ENCODE measurements at regions not wholly inside any gene's neighbourhood (a gene's known extent, or its start where the extent isn't known, plus 50 kb on each side); places are given as distances from the start of the nearest gene placed in this dataset.

DNA sequence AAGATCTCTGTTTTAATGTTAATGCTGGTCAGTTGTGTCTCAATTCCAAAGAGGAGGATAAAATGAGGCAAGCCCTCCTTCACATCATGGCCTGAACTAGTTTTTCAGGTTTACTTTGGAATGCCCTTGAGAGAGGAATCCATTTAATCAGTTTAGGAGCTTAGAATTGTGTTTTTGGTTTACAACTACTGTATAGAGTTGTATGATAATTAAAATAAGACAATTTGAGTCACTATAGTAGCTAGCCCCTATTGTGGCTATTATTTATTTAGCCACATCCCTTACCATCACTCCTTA, 107.8 kb upstream of the PRLR start:
- no peak for ATAC-seq
- Histone ChIP-seq H3K4me3 (no peak overlapping the region), H2AFZ (ENCODE audit: low read depth, low read length) (no peak overlapping the region), H3K79me2 (ENCODE audit: control insufficient read depth, insufficient read depth, low read length) (no peaks in the 10 kb centered on the region), H3K4me2 (ENCODE audit: insufficient read depth, low read length) (no peak overlapping the region), H3K9me1 (ENCODE audit: control insufficient read depth, insufficient read depth, low read length) (no peaks in the 10 kb centered on the region), H3K9ac (ENCODE audit: insufficient read depth in 1 of 2, low read depth in 2 of 2, low read length in 2 of 2) (no peak overlapping the region), H4K20me1 (replicated peaks; ENCODE audit: control insufficient read depth, insufficient read depth, low read length) (no peaks in the 10 kb centered on the region), H3K9me3 (replicated peaks; ENCODE audit: control insufficient read depth, insufficient read depth, low read depth, low read length) (0 out of 2 replicates have a peak, but pooled peaks cover 2% of the 10 kb centered on the region), H3K27ac (ENCODE audit: extremely low read depth, low read depth, low read length) (no peak overlapping the region), H3K4me1 (replicated peaks in 1 of 2; ENCODE audit: control insufficient read depth in 2 of 2, insufficient read depth in 2 of 2, low read length in 2 of 2) (no peaks in the 10 kb centered on the region), H3K36me3 (ENCODE audit: control insufficient read depth, insufficient read depth, low read length) (no peaks in the 10 kb centered on the region), H3K27me3 (ENCODE audit: control insufficient read depth in 2 of 2, insufficient read depth in 2 of 2, low read length in 2 of 2) (no peaks in the 10 kb centered on the region)
- intact Hi-C loops (cut with micrococcal nuclease) (no loop called here), in situ Hi-C loops (cut with MboI) (no loop called here)
- no TSS peak for BruUV-seq (replicated peaks)
- CTCF ChIA-PET (ENCODE audit: low intra/inter-chr PET ratio), result no interaction called here
- FAIRE-seq, result no peak
- DNase-seq (ENCODE audit: extremely low read depth in 1 of 4, low spot score in 3 of 4), result no peak
- POLR2A ChIA-PET, result no interaction called here
- TF ChIP-seq, protein P1, sequence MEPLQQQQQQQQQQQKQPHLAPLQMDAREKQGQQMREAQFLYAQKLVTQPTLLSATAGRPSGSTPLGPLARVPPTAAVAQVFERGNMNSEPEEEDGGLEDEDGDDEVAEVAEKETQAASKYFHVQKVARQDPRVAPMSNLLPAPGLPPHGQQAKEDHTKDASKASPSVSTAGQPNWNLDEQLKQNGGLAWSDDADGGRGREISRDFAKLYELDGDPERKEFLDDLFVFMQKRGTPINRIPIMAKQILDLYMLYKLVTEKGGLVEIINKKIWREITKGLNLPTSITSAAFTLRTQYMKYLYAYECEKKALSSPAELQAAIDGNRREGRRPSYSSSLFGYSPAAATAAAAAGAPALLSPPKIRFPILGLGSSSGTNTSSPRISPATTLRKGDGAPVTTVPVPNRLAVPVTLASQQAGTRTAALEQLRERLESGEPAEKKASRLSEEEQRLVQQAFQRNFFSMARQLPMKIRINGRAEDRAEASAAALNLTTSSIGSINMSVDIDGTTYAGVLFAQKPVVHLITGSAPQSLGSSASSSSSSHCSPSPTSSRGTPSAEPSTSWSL (CRISPR knock-in tag; IDR thresholded peaks at IDR 0.05; ENCODE audit: borderline replicate concordance), result no peak
- no peak for TF ChIP-seq TBL1XR1 (IDR thresholded peaks at IDR 0.05; ENCODE audit: low read length in 2 of 2)

DNA sequence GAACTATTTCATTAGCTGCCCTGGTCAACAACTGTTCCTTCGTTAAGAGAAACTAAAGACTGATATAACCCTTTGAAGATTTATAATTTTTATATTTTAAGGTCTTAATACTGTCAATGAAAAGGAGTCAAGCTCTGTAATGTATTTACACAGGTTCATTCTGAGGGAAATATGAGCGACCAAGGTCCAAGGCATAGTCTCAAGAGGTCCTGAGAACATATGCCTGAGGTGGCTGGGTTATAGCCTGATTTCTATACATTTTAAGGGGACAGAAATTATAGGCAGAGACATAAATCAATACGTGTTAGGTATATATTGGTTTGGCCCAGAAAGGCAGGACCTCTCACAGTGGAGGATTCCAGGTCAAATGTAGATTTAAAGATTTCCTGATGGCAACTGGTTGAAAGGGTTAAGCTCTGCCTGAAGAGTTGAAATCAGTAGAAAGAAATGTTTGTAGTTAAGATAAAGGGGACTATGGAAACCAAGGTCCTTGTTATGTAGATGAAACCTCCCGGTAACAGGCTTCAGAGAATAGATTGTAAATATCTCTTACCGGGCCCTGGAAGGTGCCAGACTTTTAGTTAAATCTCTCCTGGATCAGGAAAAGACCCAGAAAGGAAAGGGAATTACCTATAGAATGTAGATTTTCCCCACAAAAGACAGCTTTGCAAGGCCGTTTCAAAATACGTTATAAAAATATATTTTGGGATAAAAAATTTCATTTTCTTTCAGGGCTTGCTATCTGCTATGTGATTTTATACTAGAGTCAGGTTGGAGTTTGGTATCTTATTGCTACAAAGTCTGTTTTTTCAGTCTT, 107.3 kb upstream of the PRLR start:
- ChIA-PET POLR2A (no interaction called here), CTCF (ENCODE audit: low intra/inter-chr PET ratio) (no interaction called here)
- H3K4me1 ChIP-seq (replicated peaks in 1 of 2; ENCODE audit: control insufficient read depth in 2 of 2, insufficient read depth in 2 of 2, low read length in 2 of 2), result no peaks in the 10 kb centered on the region
- H3K36me3 ChIP-seq (ENCODE audit: control insufficient read depth, insufficient read depth, low read length), result no peaks in the 10 kb centered on the region
- intact Hi-C loops (cut with micrococcal nuclease) (no loop called here), in situ Hi-C loops (cut with MboI) (no loop called here)
- no peaks in the 10 kb centered on the region for H4K20me1 ChIP-seq (replicated peaks; ENCODE audit: control insufficient read depth, insufficient read depth, low read length)
- no peak overlapping the region for H3K9ac ChIP-seq (ENCODE audit: insufficient read depth in 1 of 2, low read depth in 2 of 2, low read length in 2 of 2)
- H3K27ac ChIP-seq (ENCODE audit: extremely low read depth, low read depth, low read length), result no peak overlapping the region
- H3K27me3 ChIP-seq (ENCODE audit: control insufficient read depth in 2 of 2, insufficient read depth in 2 of 2, low read length in 2 of 2), result no peaks in the 10 kb centered on the region
- H3K9me1 ChIP-seq (ENCODE audit: control insufficient read depth, insufficient read depth, low read length), result no peaks in the 10 kb centered on the region
- no peak overlapping the region for H3K4me2 ChIP-seq (ENCODE audit: insufficient read depth, low read length)
- H2AFZ ChIP-seq (ENCODE audit: low read depth, low read length), result no peak overlapping the region
- ATAC-seq (no peak), FAIRE-seq (no peak), DNase-seq (ENCODE audit: extremely low read depth in 1 of 4, low spot score in 3 of 4) (no peak)
- WGBS (ENCODE audit: insufficient coverage, low coverage, missing lambda C conversion rate), result 2% methylated on average over 7 of the region's 7 CpGs
- no peak overlapping the region for H3K4me3 ChIP-seq
- 0 out of 2 replicates have a peak, but pooled peaks cover 2% of the 10 kb centered on the region for H3K9me3 ChIP-seq (replicated peaks; ENCODE audit: control insufficient read depth, insufficient read depth, low read depth, low read length)
- H3K79me2 ChIP-seq (ENCODE audit: control insufficient read depth, insufficient read depth, low read length), result no peaks in the 10 kb centered on the region
- BruUV-seq (replicated peaks), result no TSS peak
- TF ChIP-seq, protein P2, sequence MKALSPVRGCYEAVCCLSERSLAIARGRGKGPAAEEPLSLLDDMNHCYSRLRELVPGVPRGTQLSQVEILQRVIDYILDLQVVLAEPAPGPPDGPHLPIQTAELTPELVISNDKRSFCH (CRISPR knock-in tag; IDR thresholded peaks at IDR 0.05), result no peak
- TF ChIP-seq, protein P2 (tag; IDR thresholded peaks at IDR 0.05), result no peak
- no peak for TF ChIP-seq PRPF4 (IDR thresholded peaks at IDR 0.05; ENCODE audit: insufficient read depth, low read depth, low read length, poor library complexity, severe bottlenecking)
- TF ChIP-seq CBFB (CRISPR knock-in tag; IDR thresholded peaks at IDR 0.05), result no peak
- TF ChIP-seq SMAD2 (IDR thresholded peaks at IDR 0.05; ENCODE audit: low read depth, low read length), result no peak
- TF ChIP-seq, protein P3, sequence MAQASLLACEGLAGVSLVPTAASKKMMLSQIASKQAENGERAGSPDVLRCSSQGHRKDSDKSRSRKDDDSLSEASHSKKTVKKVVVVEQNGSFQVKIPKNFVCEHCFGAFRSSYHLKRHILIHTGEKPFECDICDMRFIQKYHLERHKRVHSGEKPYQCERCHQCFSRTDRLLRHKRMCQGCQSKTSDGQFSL (CRISPR knock-in tag; IDR thresholded peaks at IDR 0.05), result no peak
- TF ChIP-seq, protein P3 (tag; IDR thresholded peaks at IDR 0.05), result no peak
